Uterus (tissue), 2 donors: ENCODE measurements at regions not wholly inside any gene's neighbourhood (a gene's known extent, or its start where the extent isn't known, plus 50 kb on each side); places are given as distances from the start of the nearest gene placed in this dataset.

ENCODE experiments used
- POLR2A ChIP-seq, 2 donors: fragments of 450-650 bp; IDR thresholded peaks; one replicate each; pipeline ENCODE4 v1.6.1; 2016; ENCODE audit warnings: antibody characterized with exemption in 2 of 2, mild to moderate bottlenecking in 1 of 2, moderate library complexity in 1 of 2
- TF ChIP-seq, protein P1 (sequence below), 4 experiments: fragments of 200-600 bp in 2 of 4; fragments of 450-650 bp in 2 of 4; sonication (generic) in 2 of 4; IDR thresholded peaks; one replicate each; pipeline ENCODE4 v1.5.1; 2016 to 2019; ENCODE audit warnings: antibody characterized with exemption in 4 of 4, mild to moderate bottlenecking in 2 of 4, moderate library complexity in 1 of 4

DNA sequence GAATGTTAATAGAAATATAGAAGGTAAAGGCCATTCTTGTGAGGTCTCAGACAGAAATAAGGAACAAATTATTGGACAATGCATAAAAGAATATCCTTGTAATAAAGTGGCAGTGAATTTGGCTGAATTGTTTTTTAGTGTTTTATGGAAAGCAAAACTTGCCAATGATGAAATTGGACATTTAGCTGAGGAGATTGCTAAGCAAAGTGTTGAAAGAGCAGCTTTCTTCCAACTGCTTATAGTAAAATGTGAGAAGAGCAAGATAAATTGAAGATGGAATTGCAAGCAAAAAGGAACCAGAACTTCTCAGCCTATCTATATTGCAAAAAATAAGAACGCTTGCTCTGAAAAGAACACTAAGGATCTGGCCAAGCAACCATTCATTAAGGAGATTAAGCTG lies 245.7 kb downstream of the MREG start:
- no peak for TF ChIP-seq POLR2A (IDR thresholded peaks at IDR 0.05)
- TF ChIP-seq, protein P1, sequence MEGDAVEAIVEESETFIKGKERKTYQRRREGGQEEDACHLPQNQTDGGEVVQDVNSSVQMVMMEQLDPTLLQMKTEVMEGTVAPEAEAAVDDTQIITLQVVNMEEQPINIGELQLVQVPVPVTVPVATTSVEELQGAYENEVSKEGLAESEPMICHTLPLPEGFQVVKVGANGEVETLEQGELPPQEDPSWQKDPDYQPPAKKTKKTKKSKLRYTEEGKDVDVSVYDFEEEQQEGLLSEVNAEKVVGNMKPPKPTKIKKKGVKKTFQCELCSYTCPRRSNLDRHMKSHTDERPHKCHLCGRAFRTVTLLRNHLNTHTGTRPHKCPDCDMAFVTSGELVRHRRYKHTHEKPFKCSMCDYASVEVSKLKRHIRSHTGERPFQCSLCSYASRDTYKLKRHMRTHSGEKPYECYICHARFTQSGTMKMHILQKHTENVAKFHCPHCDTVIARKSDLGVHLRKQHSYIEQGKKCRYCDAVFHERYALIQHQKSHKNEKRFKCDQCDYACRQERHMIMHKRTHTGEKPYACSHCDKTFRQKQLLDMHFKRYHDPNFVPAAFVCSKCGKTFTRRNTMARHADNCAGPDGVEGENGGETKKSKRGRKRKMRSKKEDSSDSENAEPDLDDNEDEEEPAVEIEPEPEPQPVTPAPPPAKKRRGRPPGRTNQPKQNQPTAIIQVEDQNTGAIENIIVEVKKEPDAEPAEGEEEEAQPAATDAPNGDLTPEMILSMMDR (IDR thresholded peaks at IDR 0.05): no peak
